WTC11 (cell line): ENCODE measurements at regions not wholly inside any gene's neighbourhood (a gene's known extent, or its start where the extent isn't known, plus 50 kb on each side); places are given as distances from the start of the nearest gene placed in this dataset.

ENCODE experiments used
- ATAC-seq: fragments of 200-7000 bp; cut with Tn5 transposase; 2 replicates; pipeline ENCODE4 v1.10.0; 2021; ENCODE audit warnings: mild to moderate bottlenecking, moderate library complexity
- CTCF ChIA-PET: fragments of 300-600 bp; sonication (Branson Sonifier 250); formaldehyde crosslinking; loops from one replicate; lab custom pipeline; 2021; ENCODE audit warnings: antibody characterized with exemption; lab: Charles Lee
- POLR2A ChIA-PET: fragments of 350-600 bp; sonication (Branson Sonifier 250); formaldehyde crosslinking; loops from one replicate; lab custom pipeline; 2021; ENCODE audit warnings: antibody characterized with exemption; lab: Charles Lee
- DNase-seq: peaks from one replicate; pipeline ENCODE4 v3.0.0; 2021; ENCODE audit warnings: low spot score
- H3K27ac Mint-ChIP-seq: 2 replicates; pipeline ENCODE4 v1.8.0; 2021; ENCODE audit warnings: mixed read lengths
- H3K27me3 Mint-ChIP-seq: 2 replicates; pipeline ENCODE4 v1.8.0; 2021; ENCODE audit warnings: low read depth, mild to moderate bottlenecking, moderate library complexity, mixed read lengths
- H3K36me3 Mint-ChIP-seq: 2 replicates; pipeline ENCODE4 v1.8.0; 2021; ENCODE audit warnings: mixed read lengths
- H3K4me1 Mint-ChIP-seq: 2 replicates; pipeline ENCODE4 v1.8.0; 2022; ENCODE audit warnings: mixed read lengths
- H3K4me3 Mint-ChIP-seq: 2 replicates; pipeline ENCODE4 v1.8.0; 2021; ENCODE audit warnings: mild to moderate bottlenecking, moderate library complexity, mixed read lengths
- H3K9me3 Mint-ChIP-seq: 2 replicates; pipeline ENCODE4 v1.8.0; 2021; ENCODE audit warnings: mixed read lengths
- ATF3 ChIP-seq: sonication (generic); formaldehyde crosslinking; conservative IDR thresholded peaks from 2 replicates; pipeline ENCODE4 v1.8.1; 2022; ENCODE audit warnings: mild to moderate bottlenecking, missing genetic modification reagents
- CREB1 ChIP-seq: sonication (generic); formaldehyde crosslinking; IDR thresholded peaks from 2 replicates; pipeline ENCODE4 v1.8.0; 2023; ENCODE audit warnings: mild to moderate bottlenecking, missing genetic modification reagents
- CTCF ChIP-seq: fragments of 200-600 bp; IDR thresholded peaks from 2 replicates; pipeline ENCODE4 v1.8.0; 2022; ENCODE audit warnings: antibody characterized with exemption
- ELF4 ChIP-seq: sonication (generic); formaldehyde crosslinking; IDR thresholded peaks from 2 replicates; pipeline ENCODE4 v1.8.1; 2022; ENCODE audit warnings: low read depth, mild to moderate bottlenecking, moderate library complexity, missing genetic modification reagents
- ERG ChIP-seq: fragments of 250-450 bp; sonication (Bioruptor Pico); IDR thresholded peaks from 2 replicates; pipeline ENCODE4 v1.8.0; 2021; ENCODE audit warnings: mild to moderate bottlenecking
- ETV6 ChIP-seq: sonication (generic); formaldehyde crosslinking; IDR thresholded peaks from 2 replicates; pipeline ENCODE4 v1.8.1; 2022; ENCODE audit warnings: mild to moderate bottlenecking, missing genetic modification reagents
- FOXK1 ChIP-seq: sonication (generic); formaldehyde crosslinking; IDR thresholded peaks from 2 replicates; pipeline ENCODE4 v1.8.0; 2022; ENCODE audit warnings: mild to moderate bottlenecking, moderate library complexity, missing genetic modification reagents
- FOXP1 ChIP-seq: sonication (generic); formaldehyde crosslinking; IDR thresholded peaks from 2 replicates; pipeline ENCODE4 v1.8.0; 2022; ENCODE audit warnings: missing genetic modification reagents, mild to moderate bottlenecking, moderate library complexity, borderline replicate concordance
- MXD4 ChIP-seq: fragments of 250-450 bp; sonication (Bioruptor Pico); IDR thresholded peaks from 2 replicates; pipeline ENCODE4 v1.8.0; 2021; ENCODE audit warnings: mild to moderate bottlenecking, moderate library complexity, borderline replicate concordance
- PRDM15 ChIP-seq: sonication (generic); formaldehyde crosslinking; IDR thresholded peaks from 2 replicates; pipeline ENCODE4 v1.8.0; 2022; ENCODE audit warnings: missing genetic modification reagents
- RELA ChIP-seq: sonication (generic); formaldehyde crosslinking; IDR thresholded peaks from 2 replicates; pipeline ENCODE4 v1.8.1; 2022; ENCODE audit warnings: missing genetic modification reagents, mild to moderate bottlenecking, borderline replicate concordance
- SMAD3 ChIP-seq: sonication (generic); formaldehyde crosslinking; IDR thresholded peaks from 2 replicates; pipeline ENCODE4 v1.8.0; 2022; ENCODE audit warnings: missing genetic modification reagents, mild to moderate bottlenecking, borderline replicate concordance
- TEAD4 ChIP-seq: sonication (generic); formaldehyde crosslinking; IDR thresholded peaks from 2 replicates; pipeline ENCODE4 v1.8.0; 2022; ENCODE audit warnings: mild to moderate bottlenecking, missing genetic modification reagents
- ZBTB43 ChIP-seq: sonication (generic); formaldehyde crosslinking; IDR thresholded peaks from 2 replicates; pipeline ENCODE4 v1.8.1; 2023; ENCODE audit warnings: mild to moderate bottlenecking, missing genetic modification reagents
- ZNF281 ChIP-seq: sonication (generic); formaldehyde crosslinking; IDR thresholded peaks from 2 replicates; pipeline ENCODE4 v1.8.0; 2023; ENCODE audit warnings: mild to moderate bottlenecking, missing genetic modification reagents
- ZNF317 ChIP-seq: sonication (generic); formaldehyde crosslinking; IDR thresholded peaks from 2 replicates; pipeline ENCODE4 v1.8.1; 2023; ENCODE audit warnings: low read depth, mild to moderate bottlenecking, moderate library complexity, missing genetic modification reagents, borderline replicate concordance
- ZNF396 ChIP-seq: fragments of 250-450 bp; sonication (Bioruptor Pico); IDR thresholded peaks from 2 replicates; pipeline ENCODE4 v1.8.0; 2021; ENCODE audit warnings: mild to moderate bottlenecking, moderate library complexity, borderline replicate concordance
- ZNF423 ChIP-seq: fragments of 250-450 bp; sonication (Bioruptor Pico); IDR thresholded peaks from 2 replicates; pipeline ENCODE4 v2.1.2; 2022; ENCODE audit warnings: mild to moderate bottlenecking, moderate library complexity

- DNase-seq = no peak
- H3K36me3 Mint-ChIP-seq = peaks cover 18% of the 10 kb centered on the region
- H3K27ac Mint-ChIP-seq = no peak overlapping the region
- ChIA-PET POLR2A (no interaction called here), CTCF (no interaction called here)
- peaks cover 12% of the 10 kb centered on the region for H3K4me1 Mint-ChIP-seq
- H3K9me3 Mint-ChIP-seq = peaks cover 50% of the 10 kb centered on the region
- peaks cover 48% of the 10 kb centered on the region for H3K27me3 Mint-ChIP-seq
- TF ChIP-seq FOXP1 (no peak), ZNF317 (CRISPR knock-in tag) (peak; percentile 99)
- TF ChIP-seq, all 79 proteins: peak for 1
- no peak for ATAC-seq
- no peak overlapping the region for H3K4me3 Mint-ChIP-seq
These were observed 85.5 kb upstream of the GLI2 start for GRCh38 chr2:120650022-120650644.

GRCh38 chr2:120651818-120652217 is 83.8 kb upstream of the GLI2 start:
- Mint-ChIP-seq H3K27me3 (peaks cover 57% of the 10 kb centered on the region), H3K36me3 (peaks cover 18% of the 10 kb centered on the region), H3K4me1 (peaks cover 13% of the 10 kb centered on the region), H3K9me3 (peaks cover 50% of the 10 kb centered on the region), H3K4me3 (no peak overlapping the region), H3K27ac (no peak overlapping the region)
- DNase-seq (no peak), ATAC-seq (no peak)
- ChIA-PET CTCF (no interaction called here), POLR2A (no interaction called here)
- no peak for TF ChIP-seq CTCF
- TF ChIP-seq ZBTB43 (CRISPR knock-in tag) = no peak
- no peak for TF ChIP-seq MXD4 (CRISPR knock-in tag)
- no peak for TF ChIP-seq FOXP1
- TF ChIP-seq RELA (CRISPR knock-in tag) = no peak
- TF ChIP-seq ZNF423 = no peak
- TF ChIP-seq FOXK1 (CRISPR knock-in tag) = no peak
- no peak for TF ChIP-seq ATF3 (CRISPR knock-in tag)
- TF ChIP-seq ZNF396 = no peak
- no peak for TF ChIP-seq ERG (CRISPR knock-in tag)

- no peak for DNase-seq
- POLR2A ChIA-PET = no interaction called here
These were observed 82.6 kb upstream of the GLI2 start for GRCh38 chr2:120653046-120653445.

More at GRCh38 chr2:120653046-120653445, 82.6 kb upstream of the GLI2 start:
- ATAC-seq = no peak
- H3K27me3 Mint-ChIP-seq = peaks cover 58% of the 10 kb centered on the region
- TF ChIP-seq ZNF281 (CRISPR knock-in tag) = no peak
- no peak for TF ChIP-seq CTCF
- no peak for TF ChIP-seq ELF4 (CRISPR knock-in tag)
- no peak for TF ChIP-seq SMAD3 (CRISPR knock-in tag)
- no peak for TF ChIP-seq TEAD4 (CRISPR knock-in tag)
- TF ChIP-seq ETV6 = no peak
- no peak for TF ChIP-seq PRDM15
- TF ChIP-seq CREB1 = no peak
- TF ChIP-seq, all 79 proteins: peak for 0
- CTCF ChIA-PET = no interaction called here
- H3K27ac Mint-ChIP-seq = no peak overlapping the region
- peaks cover 18% of the 10 kb centered on the region for H3K36me3 Mint-ChIP-seq
- H3K9me3 Mint-ChIP-seq = peaks cover 46% of the 10 kb centered on the region
- H3K4me3 Mint-ChIP-seq = no peak overlapping the region
- H3K4me1 Mint-ChIP-seq = peaks cover 6% of the 10 kb centered on the region; the same call in 1 of the 2 replicates
